Omental fat pad (tissue), 3 donors: ENCODE measurements at regions not wholly inside any gene's neighbourhood (a gene's known extent, or its start where the extent isn't known, plus 50 kb on each side); places are given as distances from the start of the nearest gene placed in this dataset.

Experiments used
- ATAC-seq: fragments of 150-250 bp; one replicate; pipeline ENCODE4 v1.9.1; 2016; ENCODE audit warnings: mild to moderate bottlenecking, moderate library complexity; ENCODE audit not compliant: low FRiP score
- DNase-seq: peaks from one replicate; pipeline ENCODE4 v3.0.0-alpha.2; 2019; ENCODE audit warnings: low spot score
- CTCF ChIP-seq, 3 donors: fragments of 450-650 bp; IDR thresholded peaks; one replicate each; pipeline ENCODE4 v1.5.1; 2016 to 2017; ENCODE audit warnings: antibody characterized with exemption in 3 of 3, mild to moderate bottlenecking in 3 of 3, moderate library complexity in 2 of 3

DNA sequence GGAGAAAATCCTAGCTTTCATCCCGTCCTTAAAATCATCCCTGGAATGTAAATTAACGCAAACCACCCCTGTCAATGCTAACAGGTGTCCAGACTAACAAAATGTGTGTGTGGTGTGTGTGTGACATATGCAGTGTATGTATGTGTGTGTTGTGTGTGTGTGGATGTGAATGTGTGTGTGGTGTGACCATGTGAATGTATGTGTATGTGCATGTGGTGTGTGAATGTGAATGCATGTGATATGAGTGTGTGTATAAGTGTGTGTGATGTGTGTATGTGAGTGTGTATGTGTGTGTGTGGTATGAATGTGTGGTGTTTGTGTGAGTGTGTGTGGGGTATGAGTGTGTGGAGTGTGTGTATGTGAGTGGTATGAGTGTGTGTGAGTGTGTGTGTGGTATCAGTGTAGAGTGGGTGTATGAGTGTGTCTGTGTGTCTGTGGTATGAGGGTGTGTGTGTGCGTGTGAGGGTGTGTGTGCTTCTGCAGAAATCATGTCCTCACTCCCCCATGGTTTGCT is 190.8 kb downstream of the TEX29 start:
- TF ChIP-seq CTCF (IDR thresholded peaks at IDR 0.05): no peak
- ATAC-seq (no peak), DNase-seq (no peak)

- TF ChIP-seq CTCF (IDR thresholded peaks at IDR 0.05): no peak
- ATAC-seq: no peak
- DNase-seq: no peak
Measured at GRCh38 chr13:111511805-111512504, 191.5 kb downstream of the TEX29 start.

GRCh38 chr13:111512707-111513106 is 192.3 kb downstream of the TEX29 start:
- ATAC-seq (no peak), DNase-seq (no peak)
- no peak for TF ChIP-seq CTCF (IDR thresholded peaks at IDR 0.05)

DNA sequence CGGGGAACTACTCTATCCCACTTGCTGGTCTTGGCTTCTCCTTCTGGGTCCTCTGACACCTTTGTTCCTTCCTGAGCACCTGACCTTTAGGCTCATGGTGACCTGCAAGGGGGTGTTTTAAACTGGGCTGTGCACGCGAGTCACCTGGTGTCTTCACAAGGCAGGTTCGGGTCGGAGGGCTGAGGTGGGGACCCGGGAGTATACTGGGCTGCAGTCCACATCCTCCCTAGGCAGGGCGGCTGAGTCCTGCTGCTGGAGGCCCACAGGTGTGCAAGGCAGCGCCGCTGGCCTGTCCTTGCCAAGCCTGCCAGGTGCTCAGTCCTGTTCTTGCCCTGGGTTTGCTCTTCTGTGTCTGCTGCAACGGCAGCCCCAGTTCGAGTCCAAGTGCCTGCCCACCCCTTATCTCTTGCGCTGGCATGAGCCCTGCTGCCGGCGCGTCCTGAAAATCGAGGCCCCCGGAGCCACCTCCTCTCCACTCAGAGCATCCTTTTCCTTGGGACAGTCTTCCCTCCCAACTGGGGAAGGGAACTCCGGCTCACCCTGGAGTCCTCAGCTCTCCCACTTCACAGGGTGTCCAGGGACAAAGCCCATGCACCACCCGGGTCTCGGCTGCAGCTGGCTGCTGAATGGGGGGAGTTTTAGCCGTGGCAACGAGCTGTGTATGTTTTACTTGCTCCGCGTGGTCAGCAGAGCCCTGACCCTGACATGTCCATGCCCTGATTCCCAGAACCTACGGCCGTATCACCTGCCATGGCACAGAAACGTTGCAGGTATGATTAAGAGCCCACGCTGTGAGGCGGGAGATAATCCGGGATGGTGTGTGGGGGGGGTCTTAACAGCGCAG is 193.5 kb downstream of the TEX29 start:
- no peak for DNase-seq
- TF ChIP-seq CTCF (IDR thresholded peaks at IDR 0.05): no peak
- no peak for ATAC-seq

DNA sequence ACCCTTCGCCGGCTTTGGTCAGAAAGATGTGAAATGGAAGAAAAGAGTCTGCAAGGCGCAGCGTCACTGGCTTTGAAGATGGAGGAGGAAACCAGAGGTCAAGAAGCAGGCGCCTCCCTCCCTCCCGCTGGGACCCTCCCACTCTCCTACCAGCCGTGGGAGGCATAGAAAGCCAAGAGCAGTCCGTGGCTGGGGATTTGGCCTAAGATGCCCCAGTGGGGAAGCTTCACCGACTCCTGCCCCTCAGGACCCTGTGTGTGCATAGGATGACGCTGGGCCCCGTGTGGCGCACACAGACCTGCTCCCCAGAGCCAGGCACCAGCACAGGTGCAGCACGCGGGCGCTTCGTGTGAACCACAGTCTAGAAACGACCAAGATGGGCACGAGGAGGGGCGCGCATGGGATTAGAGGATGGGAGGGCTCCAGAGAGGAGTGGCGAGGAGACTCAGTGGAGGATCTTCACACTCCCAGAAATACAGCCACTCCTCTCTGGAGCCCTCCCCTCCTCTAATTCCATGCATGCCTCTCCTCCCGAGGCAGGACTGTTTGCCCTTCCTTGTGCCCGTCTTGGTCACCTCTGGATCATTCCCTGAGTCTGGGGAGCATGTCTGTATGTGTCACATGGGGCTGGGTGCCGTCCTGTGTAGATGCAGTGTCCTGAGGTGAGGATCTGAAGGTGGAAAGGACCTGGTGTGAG is 194.3 kb downstream of the TEX29 start:
- DNase-seq: no peak
- no peak for ATAC-seq

DNA sequence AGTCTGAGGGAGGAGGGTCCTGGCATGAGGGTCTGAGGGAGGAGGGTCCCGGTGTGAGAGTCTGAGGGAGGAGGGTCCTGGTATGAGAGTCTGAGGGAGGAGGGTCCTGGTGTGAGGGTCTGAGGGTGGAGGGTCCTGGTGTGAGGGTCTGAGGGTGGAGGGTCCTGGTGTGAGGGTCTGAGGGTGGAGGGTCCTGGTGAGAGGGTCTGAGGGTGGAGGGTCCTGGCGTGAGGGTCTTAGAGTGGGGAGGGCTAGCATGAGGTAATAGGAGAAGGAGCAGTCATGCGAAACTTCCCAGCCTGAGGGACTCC is 194.8 kb downstream of the TEX29 start:
- DNase-seq: no peak
- no peak for ATAC-seq
- no peak for TF ChIP-seq CTCF (IDR thresholded peaks at IDR 0.05)

More for the DNA sequence above, 194.3 kb downstream of the TEX29 start:
- no peak for TF ChIP-seq CTCF (IDR thresholded peaks at IDR 0.05)
